Neural progenitor cell (in vitro differentiated cells): ENCODE measurements at regions not wholly inside any gene's neighbourhood (a gene's known extent, or its start where the extent isn't known, plus 50 kb on each side); places are given as distances from the start of the nearest gene placed in this dataset.

Source experiments
- DNase-seq: peaks from one replicate; pipeline ENCODE4 v3.0.0-alpha.2; 2016; ENCODE audit warnings: low spot score
- H2AFZ ChIP-seq: fragments of 200-600 bp; sonication (generic); replicated peaks from 2 replicates; pipeline ENCODE4 v1.6.1; 2016; ENCODE audit warnings: antibody characterized with exemption
- H3F3A ChIP-seq: fragments of 200-600 bp; sonication (generic); 2 replicates; pipeline ENCODE4 v1.6.1; 2016; ENCODE audit warnings: antibody characterized with exemption, low read depth
- H3K27ac ChIP-seq: fragments of 200-600 bp; sonication (generic); 2 replicates; pipeline ENCODE4 v1.5.1; 2016; ENCODE audit warnings: mild to moderate bottlenecking
- H3K27me3 ChIP-seq: fragments of 200-600 bp; sonication (generic); 2 replicates; pipeline ENCODE4 v1.6.1; 2016; ENCODE audit warnings: mild to moderate bottlenecking, moderate library complexity
- H3K36me3 ChIP-seq: fragments of 200-600 bp; sonication (generic); 2 replicates; pipeline ENCODE4 v1.5.1; 2016
- H3K4me1 ChIP-seq: fragments of 200-600 bp; sonication (generic); 2 replicates; pipeline ENCODE4 v1.6.1; 2016; ENCODE audit warnings: mixed run types
- H3K4me2 ChIP-seq: fragments of 200-600 bp; sonication (generic); 2 replicates; pipeline ENCODE4 v1.6.1; 2016
- H3K4me3 ChIP-seq: fragments of 200-600 bp; sonication (generic); 2 replicates; pipeline ENCODE4 v1.5.1; 2016
- H3K79me2 ChIP-seq: fragments of 200-600 bp; sonication (generic); 2 replicates; pipeline ENCODE4 v1.6.1; 2016; ENCODE audit warnings: low read depth
- H3K9ac ChIP-seq: fragments of 200-600 bp; sonication (generic); 2 replicates; pipeline ENCODE4 v1.6.1; 2016
- H3K9me3 ChIP-seq: fragments of 200-600 bp; sonication (generic); 2 replicates; pipeline ENCODE4 v1.5.1; 2016; ENCODE audit warnings: low read depth
- H4K20me1 ChIP-seq: fragments of 200-600 bp; sonication (generic); 2 replicates; pipeline ENCODE4 v1.6.1; 2016; ENCODE audit warnings: low read depth
- H3K27ac Mint-ChIP-seq: 3 replicates; pipeline ENCODE4 v1.8.0; 2021; ENCODE audit warnings: mixed read lengths
- H3K27me3 Mint-ChIP-seq: 2 replicates; pipeline ENCODE4 v1.8.0; 2022; ENCODE audit warnings: low read depth, mild to moderate bottlenecking, inconsistent platforms, moderate library complexity, mixed read lengths; ENCODE audit not compliant: insufficient read depth
- H3K36me3 Mint-ChIP-seq: 3 replicates; pipeline ENCODE4 v1.8.0; 2021; ENCODE audit warnings: mixed read lengths
- H3K4me1 Mint-ChIP-seq: 3 replicates; pipeline ENCODE4 v1.8.0; 2021; ENCODE audit warnings: mixed read lengths
- H3K4me3 Mint-ChIP-seq: 3 replicates; pipeline ENCODE4 v1.8.0; 2021; ENCODE audit warnings: mild to moderate bottlenecking, moderate library complexity, mixed read lengths
- H3K9me3 Mint-ChIP-seq: 3 replicates; pipeline ENCODE4 v1.8.0; 2020; ENCODE audit warnings: mixed read lengths
- CTCF ChIP-seq: fragments of 200-600 bp; sonication (generic); IDR thresholded peaks from 2 replicates; pipeline ENCODE4 v1.5.1; 2017; ENCODE audit warnings: antibody characterized with exemption, mild to moderate bottlenecking
- EZH2 ChIP-seq: fragments of 200-600 bp; sonication (generic); IDR thresholded peaks from 2 replicates; pipeline ENCODE4 v1.6.1; 2017; ENCODE audit warnings: antibody characterized with exemption, mild to moderate bottlenecking, moderate library complexity
- EZH2phosphoT487 ChIP-seq: fragments of 200-600 bp; sonication (generic); IDR thresholded peaks from 2 replicates; pipeline ENCODE4 v1.6.1; 2017; ENCODE audit warnings: antibody characterized with exemption

- Histone ChIP-seq H3F3A (peaks cover 7% of the 10 kb centered on the region), H3K79me2 (no peaks in the 10 kb centered on the region), H3K9me3 (no peaks in the 10 kb centered on the region), H2AFZ (no peak overlapping the region), H3K4me2 (no peak overlapping the region), H4K20me1 (no peaks in the 10 kb centered on the region), H3K9ac (no peak overlapping the region), H3K36me3 (no peaks in the 10 kb centered on the region), H3K4me1 (peaks cover 8% of the 10 kb centered on the region), H3K4me3 (no peak overlapping the region), H3K27ac (no peak overlapping the region), H3K27me3 (no peaks in the 10 kb centered on the region)
- Mint-ChIP-seq H3K27me3 (peaks cover 6% of the 10 kb centered on the region), H3K4me1 (peaks cover 59% of the 10 kb centered on the region), H3K4me3 (no peak overlapping the region), H3K27ac (peak overlapping the region; percentile 15), H3K9me3 (peaks cover 7% of the 10 kb centered on the region), H3K36me3 (no peaks in the 10 kb centered on the region)
- no peak for DNase-seq
- TF ChIP-seq CTCF (no peak), EZH2 (no peak), EZH2phosphoT487 (no peak)
Measured at GRCh38 chr10:29959586-29959985, 99.8 kb downstream of the JCAD start.

- Mint-ChIP-seq H3K9me3 (peaks cover 7% of the 10 kb centered on the region), H3K27ac (peak overlapping the region; percentile 57), H3K36me3 (no peaks in the 10 kb centered on the region), H3K4me3 (no peak overlapping the region), H3K27me3 (peaks cover 6% of the 10 kb centered on the region), H3K4me1 (peaks cover 53% of the 10 kb centered on the region)
- H3K9ac ChIP-seq = no peak overlapping the region
- H3K27ac ChIP-seq = no peak overlapping the region
- no peak for TF ChIP-seq EZH2phosphoT487
- TF ChIP-seq CTCF = no peak
- no peak for TF ChIP-seq EZH2
- peaks cover 8% of the 10 kb centered on the region for H3K4me1 ChIP-seq
- no peak overlapping the region for H2AFZ ChIP-seq
- H4K20me1 ChIP-seq = no peaks in the 10 kb centered on the region
- no peaks in the 10 kb centered on the region for H3K27me3 ChIP-seq
- DNase-seq = no peak
- H3K4me2 ChIP-seq = no peak overlapping the region
- H3K36me3 ChIP-seq = no peaks in the 10 kb centered on the region
- H3K9me3 ChIP-seq = no peaks in the 10 kb centered on the region
- H3K4me3 ChIP-seq = no peak overlapping the region
- peaks cover 7% of the 10 kb centered on the region for H3F3A ChIP-seq
- H3K79me2 ChIP-seq = no peaks in the 10 kb centered on the region
Measured at GRCh38 chr10:29958440-29958839, 100.9 kb downstream of the JCAD start.

GRCh38 chr10:29957907-29958331 lies 101.5 kb downstream of the JCAD start:
- H3K9ac ChIP-seq = no peak overlapping the region
- no peaks in the 10 kb centered on the region for H3K9me3 ChIP-seq
- peaks cover 7% of the 10 kb centered on the region for H3K9me3 Mint-ChIP-seq
- no peak for TF ChIP-seq EZH2
- TF ChIP-seq CTCF = no peak
- TF ChIP-seq EZH2phosphoT487 = no peak
- H3F3A ChIP-seq = peaks cover 7% of the 10 kb centered on the region
- H3K27me3 ChIP-seq = no peaks in the 10 kb centered on the region
- peaks cover 50% of the 10 kb centered on the region for H3K4me1 Mint-ChIP-seq
- peaks cover 8% of the 10 kb centered on the region for H3K4me1 ChIP-seq
- peak overlapping the region; percentile 49 for H3K4me2 ChIP-seq
- no peak overlapping the region for H3K27ac ChIP-seq
- no peaks in the 10 kb centered on the region for H3K36me3 Mint-ChIP-seq
- no peaks in the 10 kb centered on the region for H4K20me1 ChIP-seq
- H3K4me3 Mint-ChIP-seq = no peak overlapping the region
- no peak overlapping the region for H3K4me3 ChIP-seq
- DNase-seq = no peak
- H2AFZ ChIP-seq = no peak overlapping the region
- H3K36me3 ChIP-seq = no peaks in the 10 kb centered on the region
- H3K27me3 Mint-ChIP-seq = peaks cover 6% of the 10 kb centered on the region
- peak overlapping the region; percentile 57 for H3K27ac Mint-ChIP-seq
- no peaks in the 10 kb centered on the region for H3K79me2 ChIP-seq
